HG02884 (cell line): ENCODE measurements at regions not wholly inside any gene's neighbourhood (a gene's known extent, or its start where the extent isn't known, plus 50 kb on each side); places are given as distances from the start of the nearest gene placed in this dataset.

Experiments used
- ATAC-seq: cut with Tn5 transposase; IDR thresholded peaks from one replicate; pipeline ENCODE4 v1.9.1; 2021; ENCODE audit warnings: mild to moderate bottlenecking, moderate library complexity; ENCODE audit not compliant: unreplicated experiment

DNA sequence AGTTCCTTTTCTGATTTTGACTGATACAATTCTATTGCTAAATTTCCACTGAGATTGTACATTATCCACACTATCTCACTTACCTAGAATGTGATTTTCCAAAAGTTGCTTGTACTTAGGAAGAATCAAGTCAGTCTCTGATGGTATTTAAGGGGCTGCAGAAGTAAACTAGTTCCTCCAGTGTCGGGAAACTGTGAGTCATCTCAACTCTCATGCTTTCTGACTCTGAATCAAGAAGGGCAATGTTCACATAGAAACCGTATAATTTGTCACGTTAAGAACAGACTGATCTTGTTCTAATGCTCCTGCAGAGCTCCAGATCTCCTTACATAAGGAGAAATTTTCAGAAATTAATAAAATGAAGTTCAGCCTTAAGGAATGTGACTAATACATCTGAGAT is 369.3 kb downstream of the KLF5 start:
- no peak for ATAC-seq

DNA sequence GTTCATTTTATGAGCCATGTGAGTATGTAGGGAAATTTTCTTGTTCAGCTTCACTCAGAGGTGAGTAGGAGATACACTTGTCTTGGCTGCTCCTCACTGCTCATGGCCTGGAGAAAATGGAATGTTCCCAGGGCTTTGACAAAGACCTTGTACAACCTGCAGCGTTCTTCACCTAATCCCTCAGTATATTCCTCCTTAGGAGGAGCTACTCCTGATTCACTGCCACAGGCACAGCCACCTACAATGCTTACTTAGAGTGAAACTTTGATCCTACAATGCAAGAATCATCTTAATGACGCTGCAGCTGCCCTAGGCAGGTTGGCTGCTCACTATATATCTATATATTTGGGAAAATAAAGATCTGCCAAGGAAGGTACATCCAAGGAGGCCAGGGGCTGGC is 364.2 kb downstream of the KLF5 start:
- no peak for ATAC-seq

DNA sequence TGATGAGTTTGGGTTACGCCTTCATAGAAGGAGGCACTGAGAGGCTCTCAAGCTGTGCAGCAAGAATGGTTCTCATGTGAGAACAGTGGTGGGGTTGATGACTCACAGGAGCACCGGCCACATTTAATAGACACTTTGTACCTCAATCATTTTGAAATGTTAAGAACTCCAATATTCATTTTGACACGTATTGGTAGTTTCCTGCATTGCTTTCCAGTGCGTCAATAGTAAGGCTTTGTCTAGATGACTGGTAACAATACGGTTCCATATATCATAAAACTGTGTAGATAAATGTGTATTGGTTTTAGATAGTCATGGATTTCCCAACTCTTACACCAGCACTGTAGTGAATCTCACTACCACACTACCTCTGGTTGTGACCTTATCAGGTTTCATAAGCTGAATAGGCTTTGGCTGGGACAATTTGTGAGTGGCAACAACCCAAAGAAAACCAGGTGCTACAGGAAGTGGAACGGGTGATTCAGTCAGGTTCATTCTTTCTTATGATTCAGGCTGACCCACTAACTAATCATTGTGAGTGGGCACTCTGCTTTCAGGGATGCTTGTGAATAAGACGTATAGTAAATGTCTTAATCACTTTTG is 362.6 kb downstream of the KLF5 start:
- no peak for ATAC-seq

DNA sequence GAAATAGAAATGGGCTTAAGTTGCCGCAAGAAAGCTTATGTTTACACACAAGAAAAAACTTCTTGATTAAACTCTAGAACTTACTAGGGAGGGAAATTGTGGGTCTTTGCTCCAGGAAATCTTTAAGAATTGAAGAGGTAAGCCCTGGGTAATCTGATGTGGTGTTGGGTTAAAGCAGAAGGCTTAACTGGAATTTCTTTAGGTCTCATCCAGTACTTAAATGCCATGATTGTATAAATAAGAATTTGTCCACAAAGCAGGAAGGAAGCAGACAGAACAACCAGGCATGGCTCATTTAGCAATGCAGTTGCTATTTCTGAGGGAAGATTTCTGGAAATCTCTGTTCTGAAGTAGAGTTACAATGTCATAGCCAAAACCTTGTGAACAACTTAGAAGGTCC is 360.4 kb downstream of the KLF5 start:
- ATAC-seq = no peak

DNA sequence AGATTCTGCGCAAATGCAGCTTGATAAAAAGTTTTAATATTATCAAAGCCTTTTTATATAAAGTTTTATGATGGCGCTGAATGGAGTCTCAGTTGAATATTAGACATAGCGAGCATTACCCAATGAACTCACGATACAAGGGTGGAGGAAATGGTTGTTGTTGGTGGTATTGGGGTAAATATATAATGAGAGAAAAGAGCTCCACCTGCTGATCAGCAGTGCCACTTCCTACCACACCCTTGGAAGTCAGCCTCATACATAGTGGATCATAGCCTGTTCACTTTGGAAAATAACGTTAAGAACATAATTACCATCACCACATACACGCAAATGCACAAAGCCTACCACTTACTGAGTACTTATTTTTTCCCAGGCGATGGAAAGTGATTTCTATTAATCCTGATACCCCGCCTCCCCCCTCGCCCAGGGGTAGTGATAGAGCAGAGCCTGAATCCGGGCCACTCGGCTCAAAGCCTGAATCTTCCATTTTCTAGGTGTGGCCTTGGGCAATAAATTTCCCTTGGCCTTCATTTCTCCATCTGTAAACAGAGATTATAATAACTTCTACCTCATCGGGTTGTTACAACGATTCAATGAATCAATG is 358.3 kb downstream of the KLF5 start:
- ATAC-seq = no peak

DNA sequence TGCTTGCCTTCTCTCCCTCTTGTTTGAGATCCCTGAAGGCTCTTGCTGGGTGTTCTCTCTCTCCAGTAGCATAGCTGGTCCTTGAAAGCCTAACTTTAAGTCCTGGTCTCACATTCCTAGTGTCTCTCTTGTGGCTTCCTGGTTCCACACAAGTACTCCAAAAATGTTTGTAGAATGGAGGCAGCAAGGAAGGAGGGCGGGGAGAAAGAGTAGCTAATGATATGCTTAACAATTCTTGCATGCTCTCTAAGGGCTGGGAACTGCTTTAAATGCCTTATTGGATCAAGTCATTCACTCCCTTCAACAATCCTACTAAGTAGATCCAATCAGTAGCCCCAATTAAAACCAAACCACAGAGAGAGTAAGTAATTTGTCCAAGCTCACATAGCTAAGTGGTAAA is 357.3 kb downstream of the KLF5 start:
- no peak for ATAC-seq

DNA sequence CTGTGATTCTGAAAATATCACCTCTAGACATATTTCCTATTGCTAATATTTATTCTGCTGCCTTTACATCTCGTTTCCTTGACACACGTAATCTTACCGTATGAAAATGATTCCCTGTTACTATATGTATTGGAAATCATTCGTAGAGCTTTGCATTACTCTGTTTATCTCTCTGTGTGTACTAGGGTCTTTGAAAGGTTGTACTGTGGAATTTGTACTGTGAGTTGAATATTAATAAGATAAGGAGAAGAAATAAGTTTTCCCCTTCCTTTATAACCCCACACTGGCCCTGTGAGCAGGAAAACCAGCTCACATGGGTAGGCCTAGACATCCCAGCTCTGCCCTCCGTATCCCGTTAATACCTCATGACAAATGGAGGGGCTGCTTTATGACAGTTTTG is 354.9 kb downstream of the KLF5 start:
- ATAC-seq = no peak

DNA sequence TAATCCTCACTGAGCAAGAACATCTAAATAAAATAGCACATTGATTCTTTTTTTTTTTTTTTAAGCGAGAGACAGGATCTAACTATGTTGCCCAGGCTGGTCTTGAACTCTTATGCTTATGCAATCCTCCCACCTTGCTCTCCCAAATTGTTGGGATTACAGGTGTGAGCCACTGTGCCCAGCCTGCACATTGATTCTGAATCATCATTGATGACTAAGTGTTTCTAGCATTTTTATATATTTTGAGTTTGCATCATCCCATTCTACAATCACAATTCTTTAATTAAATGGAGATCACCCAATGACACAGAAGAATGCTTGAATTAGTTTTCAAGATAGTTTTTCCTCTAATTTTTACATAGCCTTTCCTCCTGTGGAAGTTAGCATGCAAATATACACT is 354.1 kb downstream of the KLF5 start:
- no peak for ATAC-seq

DNA sequence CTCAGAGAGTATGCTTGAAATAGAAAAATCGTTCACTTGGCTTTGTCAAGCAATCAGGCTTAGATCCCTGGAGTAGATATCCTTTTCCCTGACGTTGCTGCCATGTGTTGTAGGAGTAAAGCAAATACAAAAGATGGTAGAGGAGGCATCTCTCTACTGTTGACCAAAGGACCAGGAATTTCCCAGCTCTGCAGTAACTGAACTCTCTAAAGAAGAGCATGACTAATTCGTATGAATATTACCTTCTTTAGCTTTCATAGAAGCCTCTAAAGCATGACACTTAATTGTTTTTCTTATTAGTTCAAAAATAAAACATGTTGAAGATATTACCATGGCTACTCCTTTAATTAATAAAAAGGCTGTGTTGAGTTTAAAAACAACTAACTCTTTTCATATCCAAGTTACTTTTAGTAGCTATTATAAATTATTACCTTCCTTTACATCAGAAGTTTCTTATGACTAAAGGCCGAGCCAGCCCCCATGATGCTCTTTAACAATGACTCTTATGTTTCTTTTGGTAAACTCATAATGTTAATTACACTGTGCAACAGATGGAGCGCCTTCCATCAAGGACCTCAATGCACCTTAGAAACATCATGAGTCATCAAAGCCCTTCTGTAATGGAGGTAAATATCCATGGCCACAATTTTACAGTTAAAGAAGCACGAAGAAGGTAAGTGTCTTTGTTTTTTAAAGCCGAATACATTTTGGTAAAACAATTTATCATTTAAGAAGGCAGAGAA is 352.4 kb downstream of the KLF5 start:
- no peak for ATAC-seq

DNA sequence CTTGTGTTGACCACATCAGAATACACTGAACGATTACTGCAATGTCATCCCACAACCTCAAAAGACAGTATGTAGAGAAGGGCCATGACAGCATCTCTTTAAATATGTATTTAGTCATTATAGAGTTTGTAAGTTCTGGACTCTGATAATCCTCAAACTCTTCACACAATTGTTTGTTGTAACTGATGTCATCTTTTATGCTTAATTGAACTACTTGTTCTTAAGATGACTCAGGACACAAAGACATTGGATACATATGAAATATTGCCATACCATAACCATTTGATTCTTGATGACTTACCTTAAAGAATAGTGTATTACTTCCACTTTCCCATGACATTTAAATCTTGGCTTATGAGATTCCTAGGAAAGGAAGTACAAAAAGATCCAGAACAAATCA is 347.6 kb downstream of the KLF5 start:
- no peak for ATAC-seq

DNA sequence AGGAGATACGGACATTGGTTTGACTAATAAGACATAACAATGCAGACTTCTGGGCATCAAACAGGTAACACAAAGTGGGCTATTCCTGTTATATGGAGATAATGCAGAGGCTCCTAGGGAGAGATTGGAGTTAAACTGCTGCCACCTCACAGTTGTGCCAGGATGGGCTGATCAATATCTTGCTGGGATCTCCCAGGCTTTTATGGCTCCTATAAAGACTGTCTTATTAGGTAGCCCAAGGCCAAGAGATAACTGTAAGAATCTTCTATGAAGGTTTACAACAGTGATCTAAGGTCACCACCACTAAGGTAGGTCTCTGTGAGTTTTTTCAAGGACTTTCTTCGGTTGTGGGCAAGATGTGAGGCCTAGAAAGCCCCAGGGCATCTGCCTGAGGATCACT is 345.8 kb downstream of the KLF5 start:
- ATAC-seq = no peak

DNA sequence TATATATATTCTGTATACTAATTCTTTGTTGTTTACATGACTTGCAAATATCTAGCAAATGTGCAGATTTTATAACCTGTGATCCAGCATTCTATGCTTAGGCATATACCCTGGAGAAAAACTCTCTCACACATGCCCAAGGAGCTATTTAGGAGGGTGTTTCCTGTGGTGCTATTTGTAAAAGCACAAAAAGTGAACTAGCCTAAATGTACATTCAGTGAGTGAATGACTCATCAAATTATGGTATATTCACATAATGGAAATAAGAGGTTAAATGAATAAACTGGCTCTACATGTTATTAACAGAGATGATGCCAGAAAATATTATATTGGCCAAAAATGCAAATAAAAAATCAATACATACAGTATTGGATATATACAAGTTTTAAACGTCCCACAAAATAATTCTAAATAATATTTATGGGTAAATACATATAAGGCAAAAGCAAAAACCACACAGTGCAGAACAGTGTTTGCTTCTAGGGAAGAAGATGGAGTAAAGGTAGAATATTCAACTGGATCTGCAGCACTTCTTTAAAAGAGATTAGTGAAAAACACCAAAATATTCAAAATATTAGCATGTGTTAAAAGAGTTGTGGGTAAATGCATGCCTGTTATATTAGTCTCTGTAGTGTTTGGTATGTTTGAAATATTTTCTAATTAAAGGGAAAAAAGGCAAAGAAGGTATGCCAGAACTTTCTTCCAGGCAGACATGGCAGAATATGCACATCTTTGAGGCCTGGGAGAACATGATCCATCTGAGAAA is 344.7 kb downstream of the KLF5 start:
- no peak for ATAC-seq

DNA sequence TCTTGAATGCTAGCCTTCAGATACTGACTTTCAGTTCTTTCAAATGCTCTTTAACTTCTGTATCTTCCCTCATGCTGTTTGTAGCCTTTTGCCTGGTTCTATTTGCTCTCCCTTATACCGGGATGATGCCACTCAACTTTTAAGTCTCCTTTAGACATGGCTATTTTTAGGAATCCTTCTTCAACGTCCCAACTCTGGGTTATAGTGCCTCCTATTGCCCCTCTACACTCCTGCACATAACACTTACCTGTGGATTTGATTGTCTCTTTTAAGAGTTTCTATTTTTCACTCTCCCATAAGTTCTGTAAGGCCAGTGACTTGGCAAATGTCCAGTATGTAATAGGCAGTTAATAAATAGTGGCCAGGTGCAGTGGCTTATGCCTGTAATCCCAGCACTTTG is 343.0 kb downstream of the KLF5 start:
- ATAC-seq = no peak

DNA sequence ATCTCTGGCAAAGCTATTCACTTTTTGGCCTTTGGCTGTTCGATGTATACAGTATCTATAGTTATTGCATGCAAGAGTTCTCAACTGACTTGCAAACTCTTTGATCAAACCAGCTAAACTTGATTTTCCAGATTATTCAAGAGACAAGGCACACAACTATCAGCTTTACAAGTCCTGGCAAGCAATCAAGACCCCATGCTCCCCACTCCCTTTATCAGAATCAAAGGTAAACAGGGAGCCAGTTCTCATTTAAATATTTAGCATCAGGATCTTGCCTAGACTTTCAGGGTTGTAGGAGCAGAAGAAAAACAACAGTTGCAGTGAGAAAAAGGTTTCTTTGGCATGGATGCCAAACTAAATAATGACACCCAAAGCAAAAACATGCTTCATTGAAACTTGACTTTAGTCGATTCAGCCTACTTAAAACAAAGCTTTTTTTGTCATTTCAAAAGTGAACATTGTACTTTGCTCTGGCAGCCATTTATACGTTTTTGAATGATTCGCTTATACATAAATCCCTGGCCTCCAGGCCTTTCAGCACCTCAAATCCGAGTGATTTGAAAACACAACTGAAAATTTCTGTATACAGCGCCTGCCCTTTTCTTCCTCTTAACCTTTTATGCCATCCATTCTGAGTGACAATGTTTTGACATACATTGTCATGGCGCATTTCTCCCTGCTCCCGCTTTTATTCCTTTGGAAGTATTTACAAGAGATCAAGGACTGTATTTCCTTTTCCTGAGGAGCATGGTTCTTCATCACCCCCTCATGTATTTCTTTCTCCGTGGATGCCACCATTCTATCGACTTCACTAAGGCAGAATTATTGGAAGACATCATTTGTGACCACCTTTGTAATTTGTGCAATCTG is 340.8 kb downstream of the KLF5 start:
- no peak for ATAC-seq

DNA sequence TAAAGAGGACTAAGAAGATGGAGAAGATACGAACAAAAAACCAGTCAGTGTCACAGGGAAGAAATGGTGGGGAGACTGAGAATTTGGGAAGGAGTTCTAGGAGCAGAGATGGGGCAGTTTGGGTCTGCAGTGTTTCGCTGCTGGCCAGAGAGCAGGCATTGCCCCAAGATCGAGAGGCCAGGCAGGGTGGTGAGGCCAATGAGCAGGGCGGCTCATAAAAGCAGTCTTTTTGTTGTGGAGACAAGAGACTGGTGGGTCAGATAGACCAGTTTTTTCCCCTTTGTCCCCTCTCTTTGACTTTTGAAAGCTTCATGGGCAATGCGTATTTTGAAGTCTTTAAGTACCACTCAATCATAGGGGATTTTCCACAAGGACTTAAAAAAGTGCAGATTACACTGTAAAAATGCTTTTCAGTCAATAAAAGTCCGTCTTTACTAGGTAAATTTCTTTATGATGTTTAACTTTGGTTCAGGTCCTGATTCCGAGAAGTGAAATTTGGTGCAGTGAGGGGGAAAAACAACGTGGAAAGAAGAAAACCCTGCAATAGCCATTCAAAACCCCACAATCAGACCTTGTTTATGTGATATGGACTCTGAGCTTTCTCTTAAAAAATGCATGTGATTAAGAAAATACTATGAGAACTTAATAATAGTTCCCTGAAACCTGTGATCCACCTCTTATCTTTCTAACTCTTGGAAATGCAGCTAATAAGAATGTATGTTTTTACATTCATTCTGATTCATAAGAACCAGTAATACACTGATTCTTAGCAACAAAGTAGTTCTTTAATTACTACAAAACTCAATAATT is 338.9 kb downstream of the KLF5 start:
- no peak for ATAC-seq

DNA sequence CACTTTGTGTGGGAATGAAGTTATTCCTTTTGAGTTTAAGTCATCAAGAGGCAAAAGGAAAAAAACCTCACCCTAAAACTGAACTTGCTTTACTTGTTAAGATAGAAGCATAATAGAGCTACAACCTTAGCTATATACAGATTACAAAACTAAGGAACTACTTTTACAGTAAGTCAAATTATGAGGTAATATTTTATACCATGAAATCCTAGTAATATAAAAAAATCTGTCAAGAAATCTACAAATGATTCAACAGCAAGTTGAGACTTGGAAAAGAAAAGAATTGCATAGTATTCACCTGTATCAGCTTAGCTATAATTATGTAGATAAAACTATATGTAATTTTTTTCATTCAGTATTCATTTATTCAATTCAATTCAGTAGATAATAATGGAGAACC is 335.3 kb downstream of the KLF5 start:
- no peak for ATAC-seq

DNA sequence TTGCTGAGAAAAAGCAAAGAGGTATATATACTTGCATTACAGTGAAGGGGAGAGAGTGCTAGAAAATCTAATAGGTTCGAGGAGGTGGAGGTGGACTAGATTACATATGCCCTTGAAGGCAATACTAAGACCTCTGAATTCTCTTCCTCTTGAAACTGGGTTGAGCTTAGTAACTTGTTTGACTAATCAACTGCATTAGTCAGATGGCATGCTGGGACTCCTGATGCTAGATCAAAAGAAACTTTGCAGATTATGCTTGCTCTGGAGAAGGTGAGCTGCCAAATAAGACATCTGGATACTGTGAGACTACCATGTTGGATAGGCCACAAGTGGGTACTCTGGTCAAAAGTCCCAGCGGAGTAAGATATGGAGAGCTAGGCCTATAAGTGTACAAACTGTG is 331.3 kb downstream of the KLF5 start:
- ATAC-seq = no peak

DNA sequence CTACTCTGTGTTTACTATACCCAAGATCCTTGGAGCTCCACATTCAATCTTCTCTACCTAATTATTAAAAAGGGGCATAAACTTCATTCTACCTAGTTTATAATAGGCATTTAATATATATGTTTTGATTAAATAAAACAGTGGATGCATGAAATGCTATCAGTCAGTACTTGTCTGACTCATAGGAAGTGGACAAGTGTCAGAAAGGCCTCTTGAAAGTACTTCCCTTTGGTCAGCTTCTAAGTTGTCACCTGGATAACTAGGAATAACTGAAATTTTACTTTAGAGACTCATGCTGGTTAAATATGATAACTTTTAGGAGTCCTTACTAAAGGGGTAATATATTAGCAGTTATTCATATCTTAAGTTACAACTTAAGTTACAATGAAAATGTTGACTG is 329.8 kb downstream of the KLF5 start:
- no peak for ATAC-seq

DNA sequence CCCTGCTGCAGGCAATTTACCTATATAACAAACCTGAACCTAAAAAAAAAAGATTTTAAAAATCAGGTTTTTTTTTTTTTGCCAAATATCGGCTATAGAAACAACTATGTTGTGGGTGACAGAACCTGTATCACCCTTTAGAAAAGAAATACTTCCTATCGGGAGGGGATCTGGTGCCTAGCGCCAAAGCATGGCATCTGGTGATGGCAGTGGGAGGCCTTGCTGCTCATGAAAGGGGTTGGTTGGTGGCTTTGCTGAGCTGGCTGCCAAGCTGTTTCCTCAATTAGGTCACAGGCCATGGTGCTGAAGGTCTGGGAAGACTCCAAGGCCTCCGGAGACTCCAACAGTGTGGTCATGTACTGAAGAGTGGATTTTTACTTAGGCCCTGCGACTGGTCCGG is 328.5 kb downstream of the KLF5 start:
- no peak for ATAC-seq

DNA sequence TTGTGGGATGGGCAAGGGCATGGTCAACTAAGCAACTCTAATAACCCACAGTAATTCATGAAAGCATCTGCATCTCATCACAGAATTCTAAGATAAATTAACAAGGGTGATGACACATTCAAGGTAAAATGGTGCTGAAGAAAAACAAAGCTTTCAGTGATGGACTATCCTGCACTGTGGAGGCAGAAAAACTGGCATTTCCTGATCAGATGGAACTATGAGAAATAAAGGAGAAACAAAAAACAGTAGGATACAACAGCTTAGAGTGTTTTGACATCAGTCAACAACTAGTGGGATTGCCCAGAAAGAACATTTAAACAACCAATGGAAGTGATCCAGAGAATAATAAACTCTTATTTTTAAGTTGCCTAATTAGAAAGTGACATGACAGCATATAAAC is 327.0 kb downstream of the KLF5 start:
- no peak for ATAC-seq
